HG02973 (cell line): ENCODE measurements at regions not wholly inside any gene's neighbourhood (a gene's known extent, or its start where the extent isn't known, plus 50 kb on each side); places are given as distances from the start of the nearest gene placed in this dataset.

Source experiments
- ATAC-seq: cut with Tn5 transposase; IDR thresholded peaks from one replicate; pipeline ENCODE4 v1.9.1; 2021; ENCODE audit warnings: moderate library complexity; ENCODE audit not compliant: unreplicated experiment

GRCh38 chr3:115324056-115324455, 177.0 kb upstream of the ZBTB20 start:
- ATAC-seq = no peak

GRCh38 chr3:115325539-115325938, 178.5 kb upstream of the ZBTB20 start:
- no peak for ATAC-seq

GRCh38 chr3:115330430-115330829, 183.3 kb upstream of the ZBTB20 start:
- ATAC-seq = no peak

GRCh38 chr3:115332998-115333397, 185.9 kb upstream of the ZBTB20 start:
- ATAC-seq = no peak

GRCh38 chr3:115336836-115337235, 189.7 kb upstream of the ZBTB20 start:
- no peak for ATAC-seq

GRCh38 chr3:115340586-115340985, 193.5 kb upstream of the ZBTB20 start:
- no peak for ATAC-seq

- no peak for ATAC-seq
These were observed 194.1 kb upstream of the ZBTB20 start for GRCh38 chr3:115341208-115341607.

- ATAC-seq = no peak
These were observed 200.6 kb upstream of the ZBTB20 start for GRCh38 chr3:115347737-115348136.

GRCh38 chr3:115348412-115348811, 201.3 kb upstream of the ZBTB20 start:
- no peak for ATAC-seq

- ATAC-seq = no peak
These were observed 202.1 kb upstream of the ZBTB20 start for GRCh38 chr3:115348951-115349745.

GRCh38 chr3:115350606-115351005, 203.5 kb upstream of the ZBTB20 start:
- ATAC-seq = no peak

GRCh38 chr3:115351193-115351592, 204.1 kb upstream of the ZBTB20 start:
- no peak for ATAC-seq

GRCh38 chr3:115354010-115354409, 206.9 kb upstream of the ZBTB20 start:
- ATAC-seq = no peak

- no peak for ATAC-seq
These were observed 210.4 kb upstream of the ZBTB20 start for GRCh38 chr3:115357456-115357855.

GRCh38 chr3:115359536-115359935, 212.4 kb upstream of the ZBTB20 start:
- ATAC-seq = peak; percentile 98

- no peak for ATAC-seq
These were observed 214.7 kb upstream of the ZBTB20 start for GRCh38 chr3:115361806-115362205.

- ATAC-seq = no peak
These were observed 216.0 kb upstream of the ZBTB20 start for GRCh38 chr3:115363071-115363470.

- ATAC-seq = no peak
These were observed 221.9 kb upstream of the ZBTB20 start for GRCh38 chr3:115369021-115369420.

- no peak for ATAC-seq
These were observed 228.3 kb upstream of the ZBTB20 start for GRCh38 chr3:115375362-115375761.

- no peak for ATAC-seq
These were observed 233.9 kb upstream of the ZBTB20 start for GRCh38 chr3:115380883-115381572.

- no peak for ATAC-seq
These were observed 234.5 kb upstream of the ZBTB20 start for GRCh38 chr3:115381573-115381912.

- ATAC-seq = no peak
These were observed 234.8 kb upstream of the ZBTB20 start for GRCh38 chr3:115381931-115382330.

- no peak for ATAC-seq
These were observed 237.3 kb upstream of the ZBTB20 start for GRCh38 chr3:115384381-115384780.
